ENCODE measurements at regions not wholly inside any gene's neighbourhood (a gene's known extent, or its start where the extent isn't known, plus 50 kb on each side); places are given as distances from the start of the nearest gene placed in this dataset.

DNA sequence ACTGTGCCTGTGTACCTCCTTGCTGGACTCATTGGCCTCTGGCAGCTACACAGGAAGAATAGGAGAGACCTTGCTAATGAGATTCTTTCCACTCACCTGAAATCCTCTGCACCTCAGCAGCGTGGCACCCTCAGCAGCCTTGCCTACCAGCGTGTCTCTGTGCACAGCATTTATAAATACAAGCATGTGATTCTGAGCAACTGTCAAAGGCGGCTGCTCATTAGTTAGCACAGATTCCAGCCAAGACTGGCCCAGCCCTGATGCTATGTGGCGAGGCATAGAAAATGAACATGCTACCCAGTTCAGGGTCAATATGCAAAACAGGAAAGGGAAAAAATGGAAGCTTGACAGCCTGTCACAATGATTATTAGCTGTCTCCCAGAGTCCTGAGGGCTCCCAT lies 298.0 kb downstream of the C4orf33 start:
- WGBS, 2 donors: 86% methylated on average over 4 of the region's 4 CpGs
- H3K9ac ChIP-seq (ENCODE audit: insufficient read depth in 1 of 2, low read length in 2 of 2): no peak overlapping the region
- peaks cover 0 to 4% (median 0%) of the 10 kb centered on the region in 4 donors for H3K9me3 ChIP-seq (ENCODE audit: control insufficient read depth in 4 of 4, insufficient read depth in 3 of 4, low read length in 3 of 4)
- no peaks in the 10 kb centered on the region for H3K36me3 ChIP-seq (ENCODE audit: control insufficient read depth in 4 of 4, insufficient read depth in 4 of 4, low read length in 4 of 4)
- no peak for TF ChIP-seq CTCF (IDR thresholded peaks at IDR 0.05; ENCODE audit: control extremely low read depth, extremely low read depth)
- H3K27me3 ChIP-seq (ENCODE audit: control insufficient read depth in 3 of 3, insufficient read depth in 3 of 3, low read length in 2 of 3): no peaks in the 10 kb centered on the region
- ATAC-seq (ENCODE audit: insufficient read depth, low FRiP score) (no peak), DNase-seq (no peak)
- H3K4me3 ChIP-seq: no peak overlapping the region
- H3K4me1 ChIP-seq (ENCODE audit: control insufficient read depth in 5 of 5, insufficient read depth in 5 of 5, low read length in 5 of 5): no peaks in the 10 kb centered on the region
- no peak overlapping the region for H3K27ac ChIP-seq (ENCODE audit: low read depth in 1 of 2, low read length in 1 of 2)

- Histone ChIP-seq H3K9me3 (ENCODE audit: control insufficient read depth in 4 of 4, insufficient read depth in 3 of 4, low read length in 3 of 4) (peaks cover 0 to 4% (median 0%) of the 10 kb centered on the region in 4 donors), H3K4me1 (ENCODE audit: control insufficient read depth in 5 of 5, insufficient read depth in 5 of 5, low read length in 5 of 5) (no peaks in the 10 kb centered on the region), H3K27me3 (ENCODE audit: control insufficient read depth in 3 of 3, insufficient read depth in 3 of 3, low read length in 2 of 3) (no peaks in the 10 kb centered on the region), H3K27ac (ENCODE audit: low read depth in 1 of 2, low read length in 1 of 2) (no peak overlapping the region), H3K4me3 (no peak overlapping the region), H3K9ac (ENCODE audit: insufficient read depth in 1 of 2, low read length in 2 of 2) (no peak overlapping the region), H3K36me3 (ENCODE audit: control insufficient read depth in 4 of 4, insufficient read depth in 4 of 4, low read length in 4 of 4) (no peaks in the 10 kb centered on the region)
- 76 to 85% methylated on average over 6 of the region's 6 CpGs for WGBS, 2 donors
- TF ChIP-seq CTCF (IDR thresholded peaks at IDR 0.05; ENCODE audit: control extremely low read depth, extremely low read depth): no peak
- DNase-seq: no peak
- no peak for ATAC-seq (ENCODE audit: insufficient read depth, low FRiP score)
Observed at GRCh38 chr4:129394635-129395034, 298.7 kb downstream of the C4orf33 start.

GRCh38 chr4:129403848-129404247 lies 307.9 kb downstream of the C4orf33 start:
- DNase-seq (no peak), ATAC-seq (ENCODE audit: insufficient read depth, low FRiP score) (no peak)
- Histone ChIP-seq H3K9ac (ENCODE audit: insufficient read depth in 1 of 2, low read length in 2 of 2) (no peak overlapping the region), H3K4me1 (ENCODE audit: control insufficient read depth in 5 of 5, insufficient read depth in 5 of 5, low read length in 5 of 5) (no peaks in the 10 kb centered on the region), H3K9me3 (ENCODE audit: control insufficient read depth in 4 of 4, insufficient read depth in 3 of 4, low read length in 3 of 4) (no peaks in the 10 kb centered on the region), H3K36me3 (ENCODE audit: control insufficient read depth in 4 of 4, insufficient read depth in 4 of 4, low read length in 4 of 4) (no peaks in the 10 kb centered on the region), H3K27me3 (ENCODE audit: control insufficient read depth in 3 of 3, insufficient read depth in 3 of 3, low read length in 2 of 3) (no peaks in the 10 kb centered on the region), H3K4me3 (no peak overlapping the region), H3K27ac (ENCODE audit: low read depth in 1 of 2, low read length in 1 of 2) (no peak overlapping the region)
- no peak for TF ChIP-seq CTCF (IDR thresholded peaks at IDR 0.05; ENCODE audit: control extremely low read depth, extremely low read depth)
- WGBS, 2 donors: 84 to 91% methylated on average over 1 of the region's 1 CpG

DNA sequence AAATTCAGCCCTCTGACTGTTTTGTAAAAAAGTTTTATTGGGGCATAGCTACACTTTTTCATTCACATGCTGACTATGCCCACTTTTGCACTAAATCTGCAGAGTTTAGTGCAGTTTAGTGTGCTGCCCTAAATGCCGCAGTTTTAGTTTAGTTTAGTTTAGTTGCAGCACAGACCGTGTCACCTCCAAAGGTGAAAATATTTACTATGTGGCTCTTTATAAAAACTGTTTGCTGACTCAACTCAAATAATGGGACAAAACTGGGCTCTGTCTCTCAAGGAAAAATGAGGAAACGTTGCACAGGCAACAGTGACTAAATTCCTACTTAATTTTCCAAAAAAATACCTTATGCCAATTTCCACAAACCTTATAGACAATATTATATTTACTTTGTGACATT lies 314.2 kb downstream of the C4orf33 start:
- Histone ChIP-seq H3K36me3 (ENCODE audit: control insufficient read depth in 4 of 4, insufficient read depth in 4 of 4, low read length in 4 of 4) (no peaks in the 10 kb centered on the region), H3K27ac (ENCODE audit: low read depth in 1 of 2, low read length in 1 of 2) (no peak overlapping the region), H3K4me3 (no peak overlapping the region), H3K27me3 (ENCODE audit: control insufficient read depth in 3 of 3, insufficient read depth in 3 of 3, low read length in 2 of 3) (no peaks in the 10 kb centered on the region), H3K4me1 (ENCODE audit: control insufficient read depth in 5 of 5, insufficient read depth in 5 of 5, low read length in 5 of 5) (no peaks in the 10 kb centered on the region), H3K9ac (ENCODE audit: insufficient read depth in 1 of 2, low read length in 2 of 2) (no peak overlapping the region), H3K9me3 (ENCODE audit: control insufficient read depth in 4 of 4, insufficient read depth in 3 of 4, low read length in 3 of 4) (no peaks in the 10 kb centered on the region)
- DNase-seq: no peak
- no peak for TF ChIP-seq CTCF (IDR thresholded peaks at IDR 0.05; ENCODE audit: control extremely low read depth, extremely low read depth)
- 81 to 82% methylated on average over 3 of the region's 3 CpGs for WGBS, 2 donors
- no peak for ATAC-seq (ENCODE audit: insufficient read depth, low FRiP score)

Data from lung (tissue), 11 donors.